Hematopoietic multipotent progenitor cell (in vitro differentiated cells): ENCODE measurements at regions not wholly inside any gene's neighbourhood (a gene's known extent, or its start where the extent isn't known, plus 50 kb on each side); places are given as distances from the start of the nearest gene placed in this dataset.

ENCODE experiments used
- DNase-seq, 3 donors: peaks; one replicate each; pipeline ENCODE4 v3.0.0-alpha.2; 2011 to 2015; ENCODE audit warnings: low read depth in 2 of 3, low spot score in 2 of 3

DNA sequence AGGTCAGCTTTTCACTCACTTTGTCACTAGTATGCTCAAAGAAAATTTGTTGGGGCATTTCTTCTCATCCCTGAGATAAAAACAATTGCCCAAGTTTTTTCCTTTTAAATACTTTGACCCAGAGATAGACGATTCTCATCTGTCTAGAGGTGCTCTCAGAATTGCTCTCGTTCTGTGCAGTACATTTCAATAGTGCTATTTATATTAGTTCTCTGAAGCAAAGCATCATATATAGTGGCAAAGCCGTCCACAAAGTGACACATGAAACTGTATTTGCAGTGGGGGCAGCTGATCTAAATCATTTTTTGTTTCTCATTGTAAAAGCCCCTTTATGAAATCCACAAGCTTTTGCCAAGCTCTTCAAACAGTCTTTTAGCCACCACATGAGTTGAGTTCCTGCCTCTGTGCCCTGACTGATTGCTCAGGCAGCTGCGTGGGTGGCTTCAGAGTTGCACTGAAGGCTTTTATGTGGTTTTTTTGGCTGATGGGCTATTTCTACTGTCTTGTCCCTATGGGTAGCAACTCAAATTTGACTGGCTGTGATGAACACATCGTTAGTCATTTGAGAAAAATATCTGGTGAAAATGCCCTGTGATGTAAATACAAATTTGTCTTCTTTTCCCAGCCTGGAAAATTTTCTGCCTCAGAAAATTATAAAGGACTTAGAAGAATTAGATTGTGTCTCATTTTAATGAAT is 119.1 kb upstream of the OTUD4 start:
- no peak for DNase-seq

DNA sequence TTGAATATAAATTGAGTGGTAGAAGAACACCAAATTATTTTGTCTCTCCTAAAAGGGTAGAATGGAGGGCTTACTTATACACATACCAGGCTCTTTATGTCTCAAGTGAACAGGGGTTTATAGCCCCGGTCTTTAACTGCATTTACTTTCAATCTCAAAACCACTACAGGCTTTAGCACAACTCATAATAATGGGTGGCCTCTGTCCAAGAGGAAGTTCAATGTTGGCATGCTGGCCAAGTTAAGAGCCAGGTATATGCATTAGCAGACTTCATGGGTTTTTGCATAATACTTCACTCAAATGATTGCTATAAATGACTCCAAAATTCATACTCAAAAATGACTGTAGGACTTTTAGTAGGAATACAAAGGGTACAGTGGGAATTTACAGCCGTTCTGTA is 118.5 kb upstream of the OTUD4 start:
- DNase-seq, result peak in 2 of 3 donors; percentile 0 to 22

DNA sequence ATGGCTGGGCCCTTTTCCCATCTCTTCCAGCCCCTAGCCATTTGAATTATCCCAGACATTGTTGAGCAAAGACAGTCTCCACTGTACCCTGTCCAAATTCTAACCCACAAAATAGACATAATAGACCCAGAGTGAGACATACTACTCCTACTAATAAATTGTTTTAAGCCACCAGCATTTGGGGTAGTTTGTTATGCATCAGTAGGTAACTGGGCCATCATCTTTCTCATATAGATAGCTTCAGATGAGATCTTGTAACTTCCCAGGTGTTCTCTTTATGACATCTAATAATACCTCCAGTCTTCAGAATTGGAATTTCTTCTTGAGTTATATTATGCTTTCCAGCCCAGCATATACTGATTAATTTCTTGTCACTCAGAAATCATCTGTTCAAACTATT is 117.2 kb upstream of the OTUD4 start:
- no peak for DNase-seq

- no peak for DNase-seq
These were observed 115.2 kb upstream of the OTUD4 start for GRCh38 chr4:145295547-145295946.

DNA sequence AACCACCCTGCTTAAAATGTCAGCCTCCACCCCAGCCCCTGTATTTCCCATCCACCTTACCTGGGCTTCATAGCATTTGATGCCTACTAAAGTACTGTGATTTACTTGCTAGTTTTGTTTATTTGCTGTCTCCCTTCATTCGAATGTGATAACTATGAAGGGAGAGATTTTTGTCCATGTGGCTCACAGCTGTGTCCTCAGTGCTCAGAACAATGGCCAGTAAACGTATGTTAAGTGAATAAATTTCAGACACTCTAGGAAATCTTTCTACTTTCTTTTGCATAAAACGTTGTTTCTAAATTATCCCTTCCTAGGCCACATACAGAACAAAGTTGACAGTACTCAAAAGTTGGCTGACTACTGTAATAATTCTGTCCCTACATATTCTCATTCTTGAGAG is 114.7 kb upstream of the OTUD4 start:
- DNase-seq, result no peak

- no peak for DNase-seq
These were observed 113.3 kb upstream of the OTUD4 start for GRCh38 chr4:145293658-145294057.

- DNase-seq, result no peak
These were observed 110.6 kb upstream of the OTUD4 start for GRCh38 chr4:145290955-145291354.

- no peak for DNase-seq
These were observed 109.2 kb upstream of the OTUD4 start for GRCh38 chr4:145289403-145290076.

DNA sequence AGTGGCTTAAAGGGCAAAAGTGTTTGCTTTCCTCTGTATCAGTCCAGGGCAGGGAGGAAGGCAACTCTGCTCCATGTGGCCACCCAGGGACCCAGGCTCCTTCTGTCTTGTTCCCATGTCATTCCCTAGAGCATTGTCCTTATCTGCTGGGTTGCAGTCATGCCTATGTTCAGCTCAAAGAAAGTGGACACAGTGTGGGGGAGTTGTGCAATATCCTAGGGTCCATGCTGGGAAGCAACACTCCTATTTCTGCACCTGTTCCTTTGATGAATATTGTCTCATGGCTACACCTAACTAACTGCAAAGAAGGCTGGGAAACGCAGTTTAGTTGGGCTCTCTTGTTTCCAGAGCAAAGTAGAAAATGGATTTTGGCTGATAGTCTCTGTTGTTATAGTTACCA is 107.0 kb upstream of the OTUD4 start:
- no peak for DNase-seq

GRCh38 chr4:145285928-145286327 is 105.5 kb upstream of the OTUD4 start:
- no peak for DNase-seq

GRCh38 chr4:145283909-145284308 is 103.5 kb upstream of the OTUD4 start:
- DNase-seq, result no peak

GRCh38 chr4:145281951-145282350 is 101.6 kb upstream of the OTUD4 start:
- DNase-seq, result no peak

DNA sequence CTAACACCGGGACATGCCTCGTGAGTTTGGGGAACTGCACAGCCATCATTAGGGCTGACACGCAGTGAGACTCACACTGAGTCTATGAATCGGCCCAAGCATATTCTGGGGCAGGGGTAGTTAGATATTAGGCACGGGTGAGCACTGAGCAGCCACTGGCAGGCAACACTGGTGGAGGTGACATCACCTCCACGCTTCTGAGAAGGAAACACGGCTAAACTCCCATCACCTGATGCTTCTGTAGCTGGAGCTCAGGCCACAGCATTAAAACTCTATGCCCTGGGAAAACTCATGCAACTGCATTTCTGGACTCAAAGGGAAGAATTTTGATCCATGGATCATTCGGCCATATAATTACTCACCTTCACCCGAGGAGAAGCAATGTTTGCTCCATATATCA is 100.8 kb upstream of the OTUD4 start:
- no peak for DNase-seq

- no peak for DNase-seq
These were observed 100.2 kb upstream of the OTUD4 start for GRCh38 chr4:145280541-145280940.

GRCh38 chr4:145279122-145279960 is 99.0 kb upstream of the OTUD4 start:
- no peak for DNase-seq

GRCh38 chr4:145278341-145279121 is 98.1 kb upstream of the OTUD4 start:
- DNase-seq, result no peak

DNA sequence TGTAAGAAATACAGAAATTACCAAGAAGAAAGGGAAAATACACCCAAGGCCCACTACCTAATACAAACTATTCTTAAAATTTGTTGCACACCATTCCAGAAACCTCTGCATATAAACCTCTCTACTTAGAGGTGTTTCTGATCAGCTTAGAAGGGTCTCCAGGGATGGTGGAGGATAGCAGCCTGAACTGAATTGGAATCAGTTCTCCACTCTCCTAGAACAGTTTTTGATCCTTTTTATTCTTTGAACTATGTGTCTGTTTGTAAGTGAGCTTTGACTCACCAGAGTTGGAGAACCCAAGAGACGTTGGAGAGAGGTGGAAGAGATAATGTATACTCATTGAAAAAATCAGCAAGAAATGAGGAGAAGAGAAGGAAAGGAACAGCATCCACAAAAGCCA is 96.6 kb upstream of the OTUD4 start:
- DNase-seq, result no peak

DNA sequence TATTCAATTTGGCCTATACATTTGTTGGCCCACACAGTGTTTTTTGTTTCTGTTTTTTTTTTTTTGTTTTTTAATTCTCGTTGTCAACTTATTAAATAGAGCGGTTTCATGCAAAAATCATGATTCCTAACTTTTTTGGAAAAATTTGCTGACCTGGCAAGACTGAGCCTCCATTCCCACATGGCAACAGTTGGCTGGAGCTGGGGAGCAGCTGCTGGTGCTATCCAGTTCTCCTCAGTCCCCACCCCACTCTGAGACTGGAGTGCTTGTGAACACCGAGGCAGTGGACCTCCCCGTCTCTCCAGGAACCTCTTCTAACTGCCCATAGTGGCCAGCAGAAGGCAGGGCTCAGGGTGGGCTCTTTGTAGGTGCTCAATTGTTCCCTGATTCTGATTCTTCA is 95.7 kb upstream of the OTUD4 start:
- no peak for DNase-seq

DNA sequence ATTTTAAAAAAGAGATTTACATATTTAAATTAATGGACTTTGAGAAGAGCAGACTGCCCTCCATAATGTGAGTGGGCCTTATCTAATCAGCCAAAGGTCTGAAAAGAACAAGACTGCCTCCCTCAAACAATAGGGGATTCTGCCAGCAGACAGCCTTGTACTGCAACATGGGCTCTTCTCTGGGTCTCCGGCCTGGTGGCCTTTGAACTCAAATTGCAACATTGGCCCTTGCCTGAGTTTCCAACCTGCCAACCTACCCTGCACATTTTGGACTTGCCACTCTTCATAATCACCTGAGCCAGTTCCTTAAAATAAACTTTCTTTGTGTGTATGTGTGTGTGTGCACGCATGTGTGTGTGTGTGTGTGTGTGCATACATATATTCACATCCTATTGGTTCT is 90.8 kb upstream of the OTUD4 start:
- no peak for DNase-seq

DNA sequence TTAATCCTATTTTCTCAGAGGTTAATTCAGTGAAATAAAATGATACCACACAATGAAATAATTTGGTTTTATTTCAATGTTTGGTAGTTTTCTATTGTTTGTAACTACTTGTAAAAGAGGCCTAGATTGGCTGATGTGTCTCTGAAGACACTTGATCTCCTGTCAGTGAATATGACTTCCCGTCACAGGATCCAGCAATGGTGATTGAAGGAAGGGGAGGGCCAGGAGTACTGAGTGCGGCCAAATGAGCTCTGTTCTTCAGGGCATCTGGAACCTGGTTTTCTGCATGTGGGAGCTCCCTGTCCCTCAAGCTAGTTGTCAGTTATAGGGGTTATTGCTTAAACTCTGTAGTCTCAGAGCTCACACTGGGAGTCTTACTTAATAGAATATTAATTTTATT is 86.5 kb upstream of the OTUD4 start:
- no peak for DNase-seq

- DNase-seq, result no peak
These were observed 79.7 kb upstream of the OTUD4 start for GRCh38 chr4:145260091-145260490.
